Daoy (cell line): ENCODE measurements at regions not wholly inside any gene's neighbourhood (a gene's known extent, or its start where the extent isn't known, plus 50 kb on each side); places are given as distances from the start of the nearest gene placed in this dataset.

ENCODE experiments used
- DNase-seq: peaks from one replicate; pipeline ENCODE4 v3.0.0-alpha.2; 2015; ENCODE audit warnings: low read depth

DNA sequence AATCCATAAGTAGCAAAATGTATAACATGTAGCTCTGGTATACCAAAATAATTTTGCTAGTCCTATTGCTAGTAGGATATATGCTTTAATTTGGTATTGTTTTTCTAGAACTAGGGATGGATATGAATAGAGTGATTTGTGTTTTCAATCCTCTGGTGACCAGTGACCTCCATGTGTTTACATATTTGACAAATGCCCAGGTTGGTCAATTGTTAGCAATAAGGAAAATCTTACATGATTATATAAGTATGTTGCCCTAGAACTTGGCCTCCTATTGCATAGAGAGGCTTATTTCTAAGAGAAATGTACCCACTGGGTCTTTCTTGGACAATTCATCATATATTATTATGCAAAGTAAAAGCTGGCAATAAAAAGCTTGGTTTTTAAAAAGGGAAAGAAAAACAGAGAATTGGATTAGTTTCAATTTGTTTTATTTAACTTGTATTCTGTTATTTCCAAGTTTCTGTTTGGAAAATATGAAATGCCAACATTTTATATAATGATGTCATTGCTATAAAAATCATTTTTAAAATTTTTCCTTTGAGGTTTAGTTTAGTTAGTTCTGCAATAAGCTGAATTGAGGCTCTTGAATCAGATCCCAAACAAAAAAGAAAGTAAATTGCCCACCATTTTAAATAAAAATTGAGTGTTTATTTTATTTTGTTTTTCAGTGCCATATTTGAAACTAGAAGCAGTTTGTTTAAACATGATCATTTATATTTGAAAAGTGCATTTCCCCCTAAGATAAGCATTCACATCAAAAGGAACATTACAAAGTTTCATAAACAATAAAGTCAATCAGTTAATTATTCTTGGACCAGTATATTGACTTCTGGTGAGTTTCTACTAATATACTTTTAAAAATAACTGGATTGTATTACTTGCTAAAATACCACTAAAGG lies 210.9 kb downstream of the ZC3H11B start:
- DNase-seq, result no peak

GRCh38 chr1:219399446-219399845 lies 213.5 kb downstream of the ZC3H11B start:
- DNase-seq, result no peak

DNA sequence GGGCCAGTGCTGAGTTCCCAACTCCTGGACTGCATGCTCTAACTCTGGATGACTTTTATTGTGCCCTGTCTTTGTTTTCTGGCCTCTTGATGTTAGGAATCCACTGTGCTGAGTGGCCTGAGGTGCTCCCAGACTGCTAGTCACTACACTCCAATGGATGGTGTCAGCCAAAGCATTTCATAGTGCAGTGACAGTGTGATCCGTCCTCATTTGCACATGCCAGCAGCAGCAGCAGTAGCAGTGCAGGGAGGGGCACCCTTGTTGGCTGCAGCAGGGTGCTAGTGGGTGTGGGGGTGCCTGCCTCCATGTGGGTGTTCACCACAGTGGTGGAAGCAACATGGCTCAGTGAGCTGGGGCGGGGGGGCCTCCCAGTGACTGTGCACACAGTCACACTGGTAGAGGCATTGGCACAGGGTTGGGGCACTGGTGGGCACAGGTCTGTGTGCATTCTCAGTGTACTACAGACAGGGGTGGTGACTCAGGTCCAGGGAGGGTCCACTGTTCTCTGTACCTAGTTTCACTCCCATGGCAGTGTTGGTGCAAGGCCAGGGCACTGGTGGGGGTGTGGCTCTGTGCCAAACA lies 214.0 kb downstream of the ZC3H11B start:
- no peak for DNase-seq

DNA sequence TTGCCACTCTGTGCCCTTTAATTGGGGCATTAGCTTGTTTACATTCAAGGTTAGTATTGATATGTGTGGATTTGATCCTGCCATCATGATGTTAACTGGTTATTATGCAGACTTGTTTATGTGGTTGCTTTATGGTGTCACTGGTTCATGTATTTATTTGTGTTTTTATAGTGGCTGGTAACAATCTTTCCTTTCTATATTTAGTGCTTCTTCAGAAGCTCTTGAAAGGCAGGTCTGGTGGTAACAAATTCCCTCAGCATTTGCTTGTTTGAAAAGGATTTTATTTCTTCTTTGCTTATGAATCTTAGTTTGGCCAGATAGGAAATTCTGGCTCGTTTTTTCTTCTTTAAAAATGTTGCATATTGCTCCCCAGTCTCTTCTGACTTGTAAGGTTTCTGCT lies 215.4 kb downstream of the ZC3H11B start:
- DNase-seq, result no peak

GRCh38 chr1:219391297-219391696 lies 217.6 kb downstream of the LYPLAL1 start:
- no peak for DNase-seq

- DNase-seq, result no peak
Observed at GRCh38 chr1:219387211-219387610, 213.5 kb downstream of the LYPLAL1 start.

- peak; percentile 70 for DNase-seq
Observed at GRCh38 chr1:219385787-219386427, 212.2 kb downstream of the LYPLAL1 start.

DNA sequence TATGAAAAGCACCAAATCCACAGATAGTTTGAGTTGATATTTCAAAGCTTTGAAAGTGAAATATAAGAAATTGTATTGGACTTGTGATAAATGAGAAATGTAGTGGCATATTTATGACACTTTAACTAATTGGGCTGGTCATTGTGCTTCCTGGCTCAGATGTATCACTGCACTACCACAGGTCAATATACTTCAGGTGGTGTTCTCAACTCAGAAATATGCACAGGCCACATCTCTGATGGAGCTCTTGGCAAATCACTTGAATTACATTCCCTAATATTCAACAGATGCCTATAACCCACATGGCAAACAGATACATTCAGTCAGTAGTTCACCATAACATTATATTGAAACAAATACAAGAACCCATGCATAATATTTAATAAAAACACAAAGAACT lies 209.6 kb downstream of the LYPLAL1 start:
- DNase-seq, result no peak

- no peak for DNase-seq
Observed at GRCh38 chr1:219381396-219381795, 207.7 kb downstream of the LYPLAL1 start.

GRCh38 chr1:219380463-219380862 lies 206.8 kb downstream of the LYPLAL1 start:
- no peak for DNase-seq

- no peak for DNase-seq
Observed at GRCh38 chr1:219379691-219380090, 206.0 kb downstream of the LYPLAL1 start.

DNA sequence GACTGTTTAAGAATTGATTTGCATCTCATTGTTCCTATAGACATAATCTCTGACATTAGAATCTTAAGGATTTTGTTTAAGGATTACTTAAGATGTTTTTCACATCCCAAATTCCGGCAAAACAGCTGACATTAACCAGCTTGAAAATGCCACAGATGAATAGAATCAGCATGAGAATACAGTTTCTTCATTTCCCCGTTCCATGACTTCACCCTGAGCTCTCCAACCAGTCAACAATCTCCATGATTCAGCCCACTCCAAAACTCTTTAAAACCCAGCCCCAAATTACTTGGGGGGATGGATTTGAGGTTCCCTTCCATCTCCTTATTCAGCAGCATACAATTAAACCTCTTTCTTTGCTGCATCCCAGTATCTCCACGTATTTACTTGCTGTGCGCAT lies 201.0 kb downstream of the LYPLAL1 start:
- no peak for DNase-seq

DNA sequence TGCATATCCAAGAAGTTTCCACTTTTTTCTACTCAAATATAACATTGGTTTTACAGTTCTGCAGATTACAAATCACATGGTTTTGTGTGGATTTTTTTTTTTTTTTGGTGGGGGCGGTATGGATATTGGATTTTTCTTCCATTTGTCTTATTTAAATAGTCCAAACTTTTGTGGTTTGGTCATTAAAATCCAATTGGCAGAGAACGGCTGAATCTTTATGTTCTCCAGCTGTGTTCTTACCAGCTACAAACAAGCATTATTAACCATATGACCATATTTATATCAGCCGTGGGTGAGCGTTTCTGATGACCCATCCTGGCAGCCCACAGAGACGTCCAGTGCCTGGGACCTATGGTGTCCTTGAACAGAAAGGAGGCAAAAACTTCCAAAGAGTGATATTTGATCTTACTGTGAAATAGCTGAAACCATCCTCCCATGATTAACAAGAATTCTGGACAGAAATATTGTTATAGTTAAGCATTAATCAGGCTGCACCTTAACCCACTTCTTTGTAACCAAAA lies 200.4 kb downstream of the LYPLAL1 start:
- no peak for DNase-seq

DNA sequence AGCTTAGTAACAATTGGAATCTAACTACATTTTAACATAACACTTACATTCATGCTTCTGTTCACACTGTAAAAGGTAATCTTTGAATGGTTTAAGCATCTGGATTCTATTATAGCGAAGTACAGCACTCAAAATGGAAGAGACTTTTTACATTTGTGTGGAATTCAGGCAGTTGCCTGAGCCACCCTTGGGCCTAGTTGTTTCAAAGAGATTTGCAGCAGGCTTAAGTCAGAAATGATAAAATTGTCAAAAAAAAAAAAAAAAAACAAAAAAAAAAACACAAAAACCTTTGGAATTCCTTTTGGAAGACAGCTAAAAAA lies 199.9 kb downstream of the LYPLAL1 start:
- no peak for DNase-seq

GRCh38 chr1:219372916-219373615 lies 199.4 kb downstream of the LYPLAL1 start:
- DNase-seq, result no peak

DNA sequence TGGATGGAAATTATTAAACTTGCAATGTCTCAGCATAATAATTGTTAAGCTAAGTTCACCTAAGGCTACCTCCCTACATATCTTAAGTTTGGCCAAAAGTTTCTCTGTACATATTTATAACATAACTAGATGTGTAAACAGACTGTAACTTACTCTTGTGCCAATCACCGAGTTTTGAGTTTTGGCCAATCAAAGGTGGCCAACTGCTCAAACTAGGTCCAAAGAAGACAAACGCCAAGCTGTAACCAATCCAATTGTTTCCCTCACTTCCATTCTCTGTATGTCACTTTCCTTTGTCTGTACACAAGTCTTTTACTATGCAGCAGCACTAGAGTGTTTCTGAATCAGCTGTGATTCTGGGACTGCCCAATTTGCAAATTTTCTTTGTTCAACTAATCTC lies 197.8 kb downstream of the LYPLAL1 start:
- no peak for DNase-seq

GRCh38 chr1:219367496-219367895 lies 193.8 kb downstream of the LYPLAL1 start:
- DNase-seq, result no peak

- no peak for DNase-seq
Observed at GRCh38 chr1:219365451-219365850, 191.8 kb downstream of the LYPLAL1 start.

DNA sequence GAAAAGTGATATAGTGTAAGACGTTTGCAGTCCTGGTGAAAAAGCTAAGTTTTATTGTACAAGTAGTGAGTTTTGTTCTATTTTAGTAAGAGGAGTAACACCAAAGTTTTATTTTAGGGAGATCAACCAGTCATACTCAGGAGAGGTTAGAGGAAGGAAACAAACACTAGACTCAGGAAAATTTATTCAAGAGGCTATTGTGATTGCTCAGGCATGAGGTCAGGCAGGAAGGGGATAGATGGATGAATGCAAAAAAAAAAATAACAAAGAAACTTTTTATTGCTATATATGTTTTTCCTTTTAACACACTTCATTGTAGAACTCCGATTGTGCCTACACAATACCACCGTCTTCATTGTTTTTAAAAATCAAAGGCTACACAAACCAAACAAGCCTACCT lies 189.0 kb downstream of the LYPLAL1 start:
- DNase-seq, result no peak

DNA sequence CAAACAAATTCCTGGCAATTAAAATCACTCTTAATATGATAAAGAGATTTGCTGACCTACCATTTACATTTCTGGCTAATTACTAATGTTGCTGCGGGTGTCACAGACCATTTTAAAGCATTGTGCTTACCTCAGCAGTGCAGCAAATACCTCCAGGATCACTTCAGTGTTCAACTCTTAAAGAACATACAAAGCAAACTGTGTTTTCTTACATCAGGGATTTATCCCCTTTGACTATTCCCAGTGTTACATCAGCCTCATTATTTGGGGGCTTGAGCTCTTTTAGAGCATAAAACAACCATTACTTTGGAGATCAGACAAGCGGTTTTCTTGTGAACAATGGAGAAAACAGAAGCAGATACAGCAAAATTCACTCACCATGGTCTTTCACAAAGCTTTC lies 185.4 kb downstream of the LYPLAL1 start:
- no peak for DNase-seq

DNA sequence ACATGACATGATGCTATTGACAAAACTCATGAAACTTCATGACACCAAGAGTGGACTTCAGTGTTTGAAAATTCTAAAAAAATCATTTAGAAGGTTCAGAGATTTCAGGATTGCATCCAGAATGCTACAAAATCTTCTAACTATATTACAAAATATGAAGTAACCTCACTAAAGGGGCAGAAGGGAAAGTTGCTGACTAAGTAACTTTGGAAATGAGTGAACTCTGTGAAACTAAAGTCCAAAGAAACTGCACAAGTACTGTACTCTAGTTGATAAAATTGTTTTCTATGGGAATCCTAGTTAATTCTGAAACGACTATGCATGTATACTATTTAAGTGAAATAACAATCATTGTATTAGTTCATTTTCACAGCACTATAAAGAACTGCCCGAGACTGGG lies 184.4 kb downstream of the LYPLAL1 start:
- DNase-seq, result no peak

- no peak for DNase-seq
Observed at GRCh38 chr1:219354962-219355361, 181.3 kb downstream of the LYPLAL1 start.
